RWPE2 (cell line): ENCODE measurements at regions not wholly inside any gene's neighbourhood (a gene's known extent, or its start where the extent isn't known, plus 50 kb on each side); places are given as distances from the start of the nearest gene placed in this dataset.

ENCODE experiments used
- ATAC-seq: fragments of 200-7000 bp; cut with Tn5 transposase; 3 replicates; pipeline ENCODE4 v1.9.1; 2021; ENCODE audit warnings: low read depth
- DNase-seq: peaks from one replicate; pipeline ENCODE4 v3.0.0-alpha.2; 2020; ENCODE audit warnings: low spot score
- H3K27ac ChIP-seq: fragments of 450-650 bp; 2 replicates; pipeline ENCODE4 v1.5.1; 2017; ENCODE audit warnings: mild to moderate bottlenecking; ENCODE audit not compliant: poor library complexity, severe bottlenecking
- H3K27me3 ChIP-seq: fragments of 250-450 bp; sonication (Bioruptor Pico); 2 replicates; pipeline ENCODE4 v1.5.1; 2021; ENCODE audit warnings: mild to moderate bottlenecking, moderate library complexity; ENCODE audit not compliant: insufficient read depth, poor library complexity, severe bottlenecking
- H3K36me3 ChIP-seq: fragments of 250-450 bp; sonication (Bioruptor Pico); 2 replicates; pipeline ENCODE4 v1.5.1; 2020; ENCODE audit warnings: low read depth, mild to moderate bottlenecking, moderate library complexity
- H3K4me1 ChIP-seq: fragments of 250-450 bp; sonication (Bioruptor Pico); 2 replicates; pipeline ENCODE4 v1.5.1; 2021; ENCODE audit warnings: mild to moderate bottlenecking, moderate library complexity; ENCODE audit not compliant: insufficient read depth, poor library complexity, severe bottlenecking
- H3K4me3 ChIP-seq: fragments of 250-450 bp; sonication (Bioruptor Pico); 2 replicates; pipeline ENCODE4 v1.5.1; 2021; ENCODE audit warnings: mild to moderate bottlenecking, moderate library complexity; ENCODE audit not compliant: severe bottlenecking
- H3K9me3 ChIP-seq: fragments of 250-450 bp; sonication (Bioruptor Pico); 2 replicates; pipeline ENCODE4 v1.5.1; 2021; ENCODE audit warnings: mild to moderate bottlenecking, moderate library complexity; ENCODE audit not compliant: severe bottlenecking
- CTCF ChIP-seq: fragments of 450-650 bp; IDR thresholded peaks from one replicate; pipeline ENCODE4 v1.5.1; 2017; ENCODE audit warnings: mild to moderate bottlenecking, moderate library complexity; ENCODE audit not compliant: poor library complexity, severe bottlenecking

GRCh38 chr14:101313268-101313667 is 248.0 kb upstream of the DIO3 start:
- Histone ChIP-seq H3K27ac (no peak overlapping the region), H3K36me3 (no peaks in the 10 kb centered on the region), H3K4me3 (no peak overlapping the region), H3K27me3 (peaks cover 25% of the 10 kb centered on the region), H3K9me3 (peaks cover 7% of the 10 kb centered on the region), H3K4me1 (no peaks in the 10 kb centered on the region)
- DNase-seq (no peak), ATAC-seq (no peak)
- no peak for TF ChIP-seq CTCF

GRCh38 chr14:101315802-101316296 is 245.4 kb upstream of the DIO3 start:
- Histone ChIP-seq H3K36me3 (no peaks in the 10 kb centered on the region), H3K4me1 (no peaks in the 10 kb centered on the region), H3K27ac (no peak overlapping the region), H3K4me3 (no peak overlapping the region), H3K27me3 (peaks cover 26% of the 10 kb centered on the region), H3K9me3 (peaks cover 7% of the 10 kb centered on the region)
- no peak for TF ChIP-seq CTCF
- DNase-seq = no peak
- ATAC-seq = no peak

- TF ChIP-seq CTCF = no peak
These were observed 243.0 kb upstream of the DIO3 start for GRCh38 chr14:101318271-101318670.

GRCh38 chr14:101320396-101320795 is 240.9 kb upstream of the DIO3 start:
- H3K4me3 ChIP-seq = no peak overlapping the region
- H3K27me3 ChIP-seq = peaks cover 12% of the 10 kb centered on the region
- DNase-seq = no peak
- no peaks in the 10 kb centered on the region for H3K36me3 ChIP-seq
- no peak for TF ChIP-seq CTCF
- H3K4me1 ChIP-seq = no peaks in the 10 kb centered on the region
- H3K27ac ChIP-seq = no peak overlapping the region
- ATAC-seq = no peak
- H3K9me3 ChIP-seq = peaks cover 11% of the 10 kb centered on the region

More at GRCh38 chr14:101318271-101318670, 243.0 kb upstream of the DIO3 start:
- no peak overlapping the region for H3K27ac ChIP-seq
- no peak overlapping the region for H3K4me3 ChIP-seq
- no peak for DNase-seq
- H3K36me3 ChIP-seq = no peaks in the 10 kb centered on the region
- H3K27me3 ChIP-seq = peaks cover 12% of the 10 kb centered on the region
- ATAC-seq = no peak
- peaks cover 7% of the 10 kb centered on the region for H3K9me3 ChIP-seq
- H3K4me1 ChIP-seq = no peaks in the 10 kb centered on the region

- TF ChIP-seq CTCF = no peak
- no peak for DNase-seq
- H3K27me3 ChIP-seq = peaks cover 12% of the 10 kb centered on the region
- H3K36me3 ChIP-seq = no peaks in the 10 kb centered on the region
- peaks cover 3% of the 10 kb centered on the region for H3K9me3 ChIP-seq
- ATAC-seq = no peak
- no peak overlapping the region for H3K27ac ChIP-seq
- no peak overlapping the region for H3K4me3 ChIP-seq
- H3K4me1 ChIP-seq = no peaks in the 10 kb centered on the region
These were observed 239.1 kb upstream of the DIO3 start for GRCh38 chr14:101322223-101322622.
